Epithelial cell of esophagus (primary cell): ENCODE measurements at regions not wholly inside any gene's neighbourhood (a gene's known extent, or its start where the extent isn't known, plus 50 kb on each side); places are given as distances from the start of the nearest gene placed in this dataset.

ENCODE experiments used
- DNase-seq: peaks from one replicate; pipeline ENCODE4 v3.0.0; 2010; ENCODE audit warnings: low read depth
- H3K4me3 ChIP-seq: 2 replicates; pipeline ENCODE4 v1.5.1; 2011; ENCODE audit warnings: mild to moderate bottlenecking, low read length, control low read depth
- CTCF ChIP-seq: IDR thresholded peaks from 2 replicates; pipeline ENCODE4 v1.5.1; 2011; ENCODE audit warnings: low read depth, mild to moderate bottlenecking, low read length, control low read depth, inconsistent platforms; ENCODE audit not compliant: insufficient read depth; ENCODE audit errors: missing control alignments

- H3K4me3 ChIP-seq, result no peak overlapping the region
- TF ChIP-seq CTCF, result no peak
- peak; percentile 78 for DNase-seq
These were observed 74.2 kb downstream of the C9orf152 start for GRCh38 chr9:110133608-110134210.

DNA sequence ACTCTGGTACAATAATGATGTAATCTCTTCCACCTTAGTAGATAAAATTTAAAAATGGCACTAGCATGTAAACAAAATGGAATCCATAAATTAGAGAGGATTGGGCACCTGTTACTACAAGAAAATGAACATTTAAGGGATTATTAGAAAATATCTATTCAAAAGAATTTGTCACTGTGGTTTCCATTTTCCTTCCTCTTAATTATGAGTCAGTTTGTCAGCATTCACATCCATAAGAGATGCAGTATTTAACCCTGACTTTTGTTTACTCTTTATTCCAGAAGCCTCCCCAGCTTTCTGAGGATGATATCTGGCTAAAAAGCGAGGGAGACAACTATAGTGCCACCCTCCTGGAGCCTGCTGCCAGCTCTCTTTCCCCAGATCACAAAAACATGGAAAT lies 72.1 kb downstream of the C9orf152 start:
- H3K4me3 ChIP-seq, result no peak overlapping the region
- no peak for DNase-seq
- no peak for TF ChIP-seq CTCF

GRCh38 chr9:110136802-110137201 lies 71.2 kb downstream of the C9orf152 start:
- no peak for TF ChIP-seq CTCF
- H3K4me3 ChIP-seq, result no peak overlapping the region
- DNase-seq, result no peak

DNA sequence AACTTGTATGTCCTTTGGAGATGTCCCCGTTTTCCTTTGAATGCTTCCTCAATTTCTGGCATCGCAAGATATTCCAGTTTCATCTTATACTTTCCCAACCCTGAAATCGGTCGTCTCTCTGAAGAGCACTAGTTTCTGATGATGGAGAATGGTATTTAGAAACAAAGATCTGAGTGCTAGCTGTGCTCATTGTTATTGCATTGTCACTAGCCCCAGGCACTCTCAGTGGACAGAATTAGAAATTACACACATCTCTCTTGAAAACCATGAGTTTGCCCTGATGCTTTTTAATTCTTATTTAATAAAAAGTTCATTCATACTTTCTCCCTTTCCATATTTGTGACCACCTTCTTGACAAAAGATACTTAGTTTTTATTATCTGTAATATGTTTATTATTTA lies 67.7 kb downstream of the C9orf152 start:
- H3K4me3 ChIP-seq, result no peak overlapping the region
- TF ChIP-seq CTCF, result no peak
- DNase-seq, result peak; percentile 69

GRCh38 chr9:110141227-110141793 lies 66.6 kb downstream of the C9orf152 start:
- TF ChIP-seq CTCF, result no peak
- peak; percentile 96 for DNase-seq

DNA sequence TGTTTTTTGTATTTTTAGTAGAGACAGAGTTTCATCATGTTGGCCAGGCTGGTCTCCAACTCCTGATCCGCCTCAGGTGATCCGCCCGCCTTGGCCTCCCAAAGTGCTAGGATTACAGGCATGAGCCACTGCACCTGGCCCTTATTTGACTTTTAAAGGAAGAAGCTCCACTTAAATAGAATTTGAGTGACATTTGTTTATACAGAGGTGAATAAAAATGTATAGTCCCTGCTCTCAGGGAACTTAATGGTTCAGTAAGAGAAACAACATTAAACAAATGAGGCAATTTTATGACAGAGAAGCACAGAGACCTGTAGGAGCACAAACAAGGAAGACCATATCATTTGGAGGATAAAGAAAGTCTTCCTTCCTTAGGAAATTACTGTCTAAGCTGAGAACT lies 65.7 kb downstream of the C9orf152 start:
- H3K4me3 ChIP-seq, result no peak overlapping the region
- no peak for DNase-seq
- no peak for TF ChIP-seq CTCF

More at GRCh38 chr9:110141227-110141793, 66.6 kb downstream of the C9orf152 start:
- no peak overlapping the region for H3K4me3 ChIP-seq
